Left lung (tissue), 4 donors: ENCODE measurements at regions not wholly inside any gene's neighbourhood (a gene's known extent, or its start where the extent isn't known, plus 50 kb on each side); places are given as distances from the start of the nearest gene placed in this dataset.

Source experiments
- ATAC-seq: fragments of 200-7000 bp; cut with Tn5 transposase; one replicate; pipeline ENCODE4 v1.9.1; 2020; ENCODE audit warnings: moderate library complexity
- DNase-seq, 4 donors: peaks; one replicate each; pipeline ENCODE4 v3.0.0-alpha.2; 2013 to 2020
- H3K27ac ChIP-seq, 2 donors: fragments of 200-600 bp; sonication (generic) in 1 of 2; one replicate each; pipeline versions ENCODE4 v1.5.0 to v1.8.0; 2020 to 2021
- H3K27me3 ChIP-seq, 2 donors: fragments of 200-600 bp; sonication (generic) in 1 of 2; one replicate each; pipeline versions ENCODE4 v1.5.0 to v1.8.0; 2020 to 2021
- H3K36me3 ChIP-seq, 2 donors: fragments of 200-600 bp; sonication (generic) in 1 of 2; one replicate each; pipeline versions ENCODE4 v1.5.0 to v1.8.0; 2020 to 2021
- H3K4me1 ChIP-seq, 2 donors: fragments of 200-600 bp; one replicate each; pipeline ENCODE4 v1.8.0; 2021
- H3K4me3 ChIP-seq, 2 donors: fragments of 200-600 bp; sonication (generic) in 1 of 2; one replicate each; pipeline versions ENCODE4 v1.5.0 to v1.8.0; 2020 to 2021; ENCODE audit warnings: mild to moderate bottlenecking in 1 of 2
- H3K9me3 ChIP-seq, 2 donors: fragments of 200-600 bp; sonication (generic) in 1 of 2; one replicate each; pipeline versions ENCODE4 v1.5.0 to v1.8.0; 2020 to 2021
- intact Hi-C, 2 donors: fragments of 100-400 bp; cut with DNase I; formaldehyde crosslinking; loops; one replicate each; pipeline versions ENCODE4 v1.11.2 to v1.14.2; 2022
- TF ChIP-seq, protein P1 (sequence below), 2 donors: fragments of 200-600 bp; sonication (generic) in 1 of 2; IDR thresholded peaks; one replicate each; pipeline versions ENCODE4 v1.5.0 to v1.8.0; 2021; ENCODE audit warnings: antibody characterized with exemption in 2 of 2
- donor health status: DM: no; HTN: yes; CAD: no.
- donor health status: DM: no; HTN: no; CAD: no.

GRCh38 chr18:37956902-37957301 lies 391.3 kb upstream of the CELF4 start:
- TF ChIP-seq, protein P1, sequence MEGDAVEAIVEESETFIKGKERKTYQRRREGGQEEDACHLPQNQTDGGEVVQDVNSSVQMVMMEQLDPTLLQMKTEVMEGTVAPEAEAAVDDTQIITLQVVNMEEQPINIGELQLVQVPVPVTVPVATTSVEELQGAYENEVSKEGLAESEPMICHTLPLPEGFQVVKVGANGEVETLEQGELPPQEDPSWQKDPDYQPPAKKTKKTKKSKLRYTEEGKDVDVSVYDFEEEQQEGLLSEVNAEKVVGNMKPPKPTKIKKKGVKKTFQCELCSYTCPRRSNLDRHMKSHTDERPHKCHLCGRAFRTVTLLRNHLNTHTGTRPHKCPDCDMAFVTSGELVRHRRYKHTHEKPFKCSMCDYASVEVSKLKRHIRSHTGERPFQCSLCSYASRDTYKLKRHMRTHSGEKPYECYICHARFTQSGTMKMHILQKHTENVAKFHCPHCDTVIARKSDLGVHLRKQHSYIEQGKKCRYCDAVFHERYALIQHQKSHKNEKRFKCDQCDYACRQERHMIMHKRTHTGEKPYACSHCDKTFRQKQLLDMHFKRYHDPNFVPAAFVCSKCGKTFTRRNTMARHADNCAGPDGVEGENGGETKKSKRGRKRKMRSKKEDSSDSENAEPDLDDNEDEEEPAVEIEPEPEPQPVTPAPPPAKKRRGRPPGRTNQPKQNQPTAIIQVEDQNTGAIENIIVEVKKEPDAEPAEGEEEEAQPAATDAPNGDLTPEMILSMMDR (IDR thresholded peaks at IDR 0.05): no peak
- Histone ChIP-seq H3K36me3 (no peaks in the 10 kb centered on the region), H3K27ac (no peak overlapping the region), H3K4me3 (no peak overlapping the region), H3K9me3 (peaks cover 0 to 24% of the 10 kb centered on the region in 2 donors), H3K4me1 (no peaks in the 10 kb centered on the region), H3K27me3 (no peaks in the 10 kb centered on the region)
- DNase-seq (no peak), ATAC-seq (no peak)
- intact Hi-C loops: no loop called here

- Histone ChIP-seq H3K4me1 (no peaks in the 10 kb centered on the region), H3K27me3 (no peaks in the 10 kb centered on the region), H3K36me3 (no peaks in the 10 kb centered on the region), H3K27ac (no peak overlapping the region), H3K4me3 (no peak overlapping the region), H3K9me3 (peaks cover 0 to 22% of the 10 kb centered on the region in 2 donors)
- DNase-seq (no peak), ATAC-seq (no peak)
- TF ChIP-seq, protein P1 (IDR thresholded peaks at IDR 0.05): no peak
- intact Hi-C loops: no loop called here
Measured at GRCh38 chr18:37956020-37956419, 390.4 kb upstream of the CELF4 start.

GRCh38 chr18:37955201-37955600 lies 389.6 kb upstream of the CELF4 start:
- Histone ChIP-seq H3K27me3 (no peaks in the 10 kb centered on the region), H3K4me1 (no peaks in the 10 kb centered on the region), H3K4me3 (no peak overlapping the region), H3K9me3 (peaks cover 0 to 17% of the 10 kb centered on the region in 2 donors), H3K27ac (no peak overlapping the region), H3K36me3 (no peaks in the 10 kb centered on the region)
- ATAC-seq: no peak
- DNase-seq: no peak
- intact Hi-C loops: no loop called here
- TF ChIP-seq, protein P1 (IDR thresholded peaks at IDR 0.05): no peak

DNA sequence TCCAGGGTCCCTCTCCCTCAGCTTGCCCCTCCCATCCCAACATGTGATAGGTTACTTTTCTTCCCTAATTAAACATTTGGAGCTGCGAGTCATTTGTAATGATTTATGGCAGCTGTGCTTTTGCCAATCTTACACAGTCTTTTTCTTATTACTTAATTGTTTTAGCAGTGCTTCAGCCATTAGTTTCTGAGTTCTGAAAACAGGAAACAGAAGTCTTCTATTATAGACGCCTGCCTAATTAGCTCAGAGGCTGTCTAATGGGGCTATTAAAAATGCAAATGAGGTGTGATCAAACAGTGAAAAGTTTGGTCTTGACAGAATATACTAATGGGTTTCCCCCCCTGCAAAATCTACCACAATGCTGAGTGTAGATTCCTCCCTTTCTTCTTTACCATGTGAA lies 388.3 kb upstream of the CELF4 start:
- Histone ChIP-seq H3K27me3 (no peaks in the 10 kb centered on the region), H3K4me1 (no peaks in the 10 kb centered on the region), H3K4me3 (no peak overlapping the region), H3K27ac (no peak overlapping the region), H3K9me3 (peaks cover 0 to 17% of the 10 kb centered on the region in 2 donors), H3K36me3 (no peaks in the 10 kb centered on the region)
- intact Hi-C loops: no loop called here
- DNase-seq: peak in 2 of 4 donors; percentile 63 to 64
- ATAC-seq: no peak
- TF ChIP-seq, protein P1 (IDR thresholded peaks at IDR 0.05): no peak

- Histone ChIP-seq H3K27me3 (no peaks in the 10 kb centered on the region), H3K4me3 (no peak overlapping the region), H3K9me3 (peaks cover 0 to 13% of the 10 kb centered on the region in 2 donors), H3K4me1 (no peaks in the 10 kb centered on the region), H3K27ac (no peak overlapping the region), H3K36me3 (no peaks in the 10 kb centered on the region)
- DNase-seq (no peak), ATAC-seq (no peak)
- TF ChIP-seq, protein P1 (IDR thresholded peaks at IDR 0.05): no peak
- intact Hi-C loops: no loop called here
Measured at GRCh38 chr18:37948471-37948870, 382.9 kb upstream of the CELF4 start.
